ENCODE measurements at regions not wholly inside any gene's neighbourhood (a gene's known extent, or its start where the extent isn't known, plus 50 kb on each side); places are given as distances from the start of the nearest gene placed in this dataset.

- H3K4me1 ChIP-seq (ENCODE audit: low read length) = peaks cover 10% of the 10 kb centered on the region
- no peak overlapping the region for H2AFZ ChIP-seq (ENCODE audit: low read length)
- no peak overlapping the region for H3K4me2 ChIP-seq (ENCODE audit: low read depth, low read length)
- H3K4me3 ChIP-seq (ENCODE audit: low read length) = no peak overlapping the region
- no peaks in the 10 kb centered on the region for H4K20me1 ChIP-seq (ENCODE audit: insufficient read depth, low read length)
- TF ChIP-seq EZH2 (optimal IDR thresholded peaks at IDR 0.05; ENCODE audit: low read depth, low read length) = no peak
- no peaks in the 10 kb centered on the region for H3K9me2 ChIP-seq (replicated peaks; ENCODE audit: insufficient read depth, low read length)
- H3K27me3 ChIP-seq (replicated peaks; ENCODE audit: insufficient read depth, low read length) = no peaks in the 10 kb centered on the region
- H3K9me3 ChIP-seq (replicated peaks; ENCODE audit: insufficient read depth, low read length) = no peaks in the 10 kb centered on the region
- no peak overlapping the region for H3K9ac ChIP-seq (ENCODE audit: low read length)
- no peaks in the 10 kb centered on the region for H3K36me3 ChIP-seq (replicated peaks; ENCODE audit: insufficient read depth, low read length)
- H3K79me2 ChIP-seq (ENCODE audit: low read length) = no peaks in the 10 kb centered on the region
- no peak for DNase-seq
- no peaks in the 10 kb centered on the region for H3F3A ChIP-seq (ENCODE audit: insufficient read depth, low read length)
- H3K27ac ChIP-seq (ENCODE audit: low read length) = no peak overlapping the region
These were observed 217.5 kb upstream of the PPFIA2 start for GRCh38 chr12:81976661-81977060.

GRCh38 chr12:81974762-81975161 lies 215.6 kb upstream of the PPFIA2 start:
- Histone ChIP-seq H3F3A (ENCODE audit: insufficient read depth, low read length) (no peaks in the 10 kb centered on the region), H3K9me2 (replicated peaks; ENCODE audit: insufficient read depth, low read length) (no peaks in the 10 kb centered on the region), H3K27ac (ENCODE audit: low read length) (no peak overlapping the region), H3K79me2 (ENCODE audit: low read length) (no peaks in the 10 kb centered on the region), H3K4me1 (ENCODE audit: low read length) (peaks cover 10% of the 10 kb centered on the region), H3K9me3 (replicated peaks; ENCODE audit: insufficient read depth, low read length) (no peaks in the 10 kb centered on the region), H3K4me2 (ENCODE audit: low read depth, low read length) (0 out of 2 replicates have a peak overlapping the region, but pooled peaks have one; percentile 4), H2AFZ (ENCODE audit: low read length) (no peak overlapping the region), H3K9ac (ENCODE audit: low read length) (no peak overlapping the region), H3K4me3 (ENCODE audit: low read length) (no peak overlapping the region), H4K20me1 (ENCODE audit: insufficient read depth, low read length) (no peaks in the 10 kb centered on the region), H3K27me3 (replicated peaks; ENCODE audit: insufficient read depth, low read length) (no peaks in the 10 kb centered on the region), H3K36me3 (replicated peaks; ENCODE audit: insufficient read depth, low read length) (no peaks in the 10 kb centered on the region)
- TF ChIP-seq EZH2 (optimal IDR thresholded peaks at IDR 0.05; ENCODE audit: low read depth, low read length) = no peak
- peak; percentile 33 for DNase-seq

- Histone ChIP-seq H3K27me3 (replicated peaks; ENCODE audit: insufficient read depth, low read length) (no peaks in the 10 kb centered on the region), H3K27ac (ENCODE audit: low read length) (no peak overlapping the region), H4K20me1 (ENCODE audit: insufficient read depth, low read length) (no peaks in the 10 kb centered on the region), H3K9ac (ENCODE audit: low read length) (no peak overlapping the region), H3K4me1 (ENCODE audit: low read length) (no peaks in the 10 kb centered on the region), H3K4me2 (ENCODE audit: low read depth, low read length) (no peak overlapping the region), H3K4me3 (ENCODE audit: low read length) (no peak overlapping the region), H3F3A (ENCODE audit: insufficient read depth, low read length) (no peaks in the 10 kb centered on the region), H3K36me3 (replicated peaks; ENCODE audit: insufficient read depth, low read length) (0 out of 2 replicates have a peak, but pooled peaks cover 2% of the 10 kb centered on the region), H2AFZ (ENCODE audit: low read length) (no peak overlapping the region), H3K9me2 (replicated peaks; ENCODE audit: insufficient read depth, low read length) (no peaks in the 10 kb centered on the region), H3K79me2 (ENCODE audit: low read length) (no peaks in the 10 kb centered on the region), H3K9me3 (replicated peaks; ENCODE audit: insufficient read depth, low read length) (no peaks in the 10 kb centered on the region)
- DNase-seq = no peak
- TF ChIP-seq CTCF (IDR thresholded peaks at IDR 0.05; ENCODE audit: low read length) (no peak), EZH2 (optimal IDR thresholded peaks at IDR 0.05; ENCODE audit: low read depth, low read length) (no peak), EZH2phosphoT487 (IDR thresholded peaks at IDR 0.05; ENCODE audit: low read length) (no peak)
These were observed 209.3 kb upstream of the PPFIA2 start for GRCh38 chr12:81968421-81968820.

GRCh38 chr12:81963636-81964035 lies 204.5 kb upstream of the PPFIA2 start:
- H3K4me2 ChIP-seq (ENCODE audit: low read depth, low read length) = no peak overlapping the region
- TF ChIP-seq EZH2 (optimal IDR thresholded peaks at IDR 0.05; ENCODE audit: low read depth, low read length) = no peak
- H3F3A ChIP-seq (ENCODE audit: insufficient read depth, low read length) = no peaks in the 10 kb centered on the region
- H3K27ac ChIP-seq (ENCODE audit: low read length) = no peak overlapping the region
- no peak overlapping the region for H3K9ac ChIP-seq (ENCODE audit: low read length)
- no peak for DNase-seq
- H3K9me2 ChIP-seq (replicated peaks; ENCODE audit: insufficient read depth, low read length) = no peaks in the 10 kb centered on the region
- no peak overlapping the region for H2AFZ ChIP-seq (ENCODE audit: low read length)
- no peaks in the 10 kb centered on the region for H3K79me2 ChIP-seq (ENCODE audit: low read length)
- H4K20me1 ChIP-seq (ENCODE audit: insufficient read depth, low read length) = no peaks in the 10 kb centered on the region
- H3K4me1 ChIP-seq (ENCODE audit: low read length) = no peaks in the 10 kb centered on the region
- H3K9me3 ChIP-seq (replicated peaks; ENCODE audit: insufficient read depth, low read length) = no peaks in the 10 kb centered on the region
- H3K4me3 ChIP-seq (ENCODE audit: low read length) = no peak overlapping the region
- 0 out of 2 replicates have a peak, but pooled peaks cover 2% of the 10 kb centered on the region for H3K36me3 ChIP-seq (replicated peaks; ENCODE audit: insufficient read depth, low read length)
- H3K27me3 ChIP-seq (replicated peaks; ENCODE audit: insufficient read depth, low read length) = no peaks in the 10 kb centered on the region

GRCh38 chr12:81963026-81963425 lies 203.9 kb upstream of the PPFIA2 start:
- no peak for DNase-seq

More at GRCh38 chr12:81963026-81963425, 203.9 kb upstream of the PPFIA2 start:
- H3K9ac ChIP-seq (ENCODE audit: low read length) = no peak overlapping the region
- H3K4me1 ChIP-seq (ENCODE audit: low read length) = no peaks in the 10 kb centered on the region
- H3K9me2 ChIP-seq (replicated peaks; ENCODE audit: insufficient read depth, low read length) = no peaks in the 10 kb centered on the region
- H3F3A ChIP-seq (ENCODE audit: insufficient read depth, low read length) = no peaks in the 10 kb centered on the region
- H3K27ac ChIP-seq (ENCODE audit: low read length) = no peak overlapping the region
- H3K4me2 ChIP-seq (ENCODE audit: low read depth, low read length) = no peak overlapping the region
- no peaks in the 10 kb centered on the region for H3K27me3 ChIP-seq (replicated peaks; ENCODE audit: insufficient read depth, low read length)
- 0 out of 2 replicates have a peak, but pooled peaks cover 2% of the 10 kb centered on the region for H3K36me3 ChIP-seq (replicated peaks; ENCODE audit: insufficient read depth, low read length)
- H3K79me2 ChIP-seq (ENCODE audit: low read length) = no peaks in the 10 kb centered on the region
- H4K20me1 ChIP-seq (ENCODE audit: insufficient read depth, low read length) = no peaks in the 10 kb centered on the region
- TF ChIP-seq CTCF (IDR thresholded peaks at IDR 0.05; ENCODE audit: low read length) (no peak), EZH2 (optimal IDR thresholded peaks at IDR 0.05; ENCODE audit: low read depth, low read length) (no peak), EZH2phosphoT487 (IDR thresholded peaks at IDR 0.05; ENCODE audit: low read length) (no peak)
- H2AFZ ChIP-seq (ENCODE audit: low read length) = no peak overlapping the region
- no peak overlapping the region for H3K4me3 ChIP-seq (ENCODE audit: low read length)
- no peaks in the 10 kb centered on the region for H3K9me3 ChIP-seq (replicated peaks; ENCODE audit: insufficient read depth, low read length)

Measured in MM.1S (cell line).